NCI-H1105 treated with DMSO at 0.1 percent for 48 hours (cell line): ENCODE measurements at regions not wholly inside any gene's neighbourhood (a gene's known extent, or its start where the extent isn't known, plus 50 kb on each side); places are given as distances from the start of the nearest gene placed in this dataset.
"Not testable (repeated sequence)": the region's sequence is repeated elsewhere in the genome, so short reads cannot be mapped to it uniquely, and the experiment has no call there.

Experiments used
- DNase-seq: peaks from one replicate; lab custom pipeline; 2025; lab: John Stamatoyannopoulos, UW

DNA sequence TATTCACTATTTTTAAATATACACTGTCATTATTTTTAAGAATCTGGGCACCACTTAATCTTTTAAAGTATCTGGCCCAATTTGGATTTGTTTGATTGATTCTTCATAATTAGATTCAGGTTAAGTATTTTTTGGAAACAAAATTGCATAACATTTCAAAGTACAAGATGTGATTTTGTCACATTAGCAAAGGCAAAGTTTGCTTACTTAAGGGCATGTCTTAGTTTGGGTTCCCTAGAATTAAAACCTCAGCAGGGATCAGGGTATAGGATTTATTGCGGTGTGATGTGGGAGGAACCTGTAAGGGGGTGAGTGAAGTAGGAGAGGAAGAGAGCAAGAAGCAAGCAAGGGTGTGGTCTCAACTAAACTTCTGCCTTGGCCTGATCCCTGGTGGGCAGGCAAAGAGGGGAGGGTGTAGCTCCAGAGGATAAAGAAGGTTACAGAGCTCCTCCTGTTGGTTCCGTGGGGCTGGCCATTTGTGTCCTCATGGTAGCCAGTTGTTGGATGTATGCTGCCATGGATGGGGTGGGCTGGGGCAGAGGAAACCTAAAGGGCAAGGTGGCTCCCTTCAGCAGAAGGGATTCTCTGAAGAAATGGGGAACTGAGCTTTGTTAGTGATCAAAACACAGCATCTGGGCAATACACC lies 668.7 kb upstream of the SLC35B3 start:
- no peak for DNase-seq

DNA sequence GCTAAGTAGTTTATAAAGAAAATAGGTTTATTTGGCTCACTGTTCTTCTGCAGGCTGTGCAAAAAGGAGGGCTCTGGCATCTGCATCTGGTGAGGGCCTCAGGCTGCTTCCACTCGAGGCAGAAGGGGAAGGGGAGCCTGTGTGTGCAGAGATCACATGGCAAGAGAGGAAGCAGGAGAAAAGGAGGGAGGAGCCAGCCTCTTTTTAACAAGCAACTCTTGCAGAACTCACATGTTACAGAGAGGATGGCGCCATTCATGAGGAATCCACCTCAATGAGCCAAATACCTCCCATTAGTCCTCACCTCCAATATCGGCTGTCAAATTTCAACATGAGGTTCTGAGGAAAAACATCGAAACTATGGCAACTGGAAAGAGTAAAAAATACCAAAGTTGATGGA lies 666.6 kb upstream of the SLC35B3 start:
- DNase-seq: no peak

GRCh38 chr6:9100869-9101580 lies 665.7 kb upstream of the SLC35B3 start:
- DNase-seq: no peak

GRCh38 chr6:9095729-9096128 lies 660.4 kb upstream of the SLC35B3 start:
- no peak for DNase-seq

- no peak for DNase-seq
Measured at GRCh38 chr6:9095137-9095536, 659.8 kb upstream of the SLC35B3 start.

DNA sequence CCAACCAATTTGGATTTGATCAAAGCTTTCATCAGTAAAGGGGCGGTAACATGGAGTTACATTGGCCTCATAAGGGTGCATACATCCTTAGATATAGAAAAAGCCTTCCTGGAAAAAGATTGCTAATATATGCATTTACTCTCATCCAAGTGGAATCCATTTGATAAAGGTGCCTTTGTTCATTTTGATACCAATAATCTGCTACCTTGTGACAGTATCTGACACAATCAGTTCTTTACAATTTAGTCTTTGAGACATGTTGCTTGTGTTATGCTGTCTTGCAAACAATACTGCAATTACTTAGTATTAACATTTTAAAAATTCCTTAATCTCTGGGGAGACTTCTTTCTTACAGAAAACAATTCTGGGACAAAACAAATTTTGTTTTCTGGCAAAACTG lies 654.4 kb upstream of the SLC35B3 start:
- no peak for DNase-seq

DNA sequence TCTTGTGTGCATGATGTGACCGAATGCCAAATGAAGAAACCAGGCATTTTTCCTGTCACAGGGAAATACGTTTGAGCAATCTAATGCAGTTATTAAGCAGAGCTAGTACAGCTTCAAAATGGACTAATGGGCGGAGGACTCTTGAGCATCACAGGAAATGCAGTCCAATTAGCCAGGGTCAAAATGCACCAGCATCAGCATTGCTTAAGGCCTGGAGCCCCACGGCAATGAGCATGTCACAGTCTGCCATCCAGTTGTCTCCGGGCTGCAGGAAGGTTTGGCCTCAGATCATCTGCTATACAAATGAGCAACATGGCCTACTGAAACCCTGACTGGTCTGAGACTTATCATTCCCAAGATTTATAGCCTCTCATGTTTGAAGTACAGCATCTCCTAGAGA lies 652.1 kb upstream of the SLC35B3 start:
- DNase-seq: peak; percentile 85

DNA sequence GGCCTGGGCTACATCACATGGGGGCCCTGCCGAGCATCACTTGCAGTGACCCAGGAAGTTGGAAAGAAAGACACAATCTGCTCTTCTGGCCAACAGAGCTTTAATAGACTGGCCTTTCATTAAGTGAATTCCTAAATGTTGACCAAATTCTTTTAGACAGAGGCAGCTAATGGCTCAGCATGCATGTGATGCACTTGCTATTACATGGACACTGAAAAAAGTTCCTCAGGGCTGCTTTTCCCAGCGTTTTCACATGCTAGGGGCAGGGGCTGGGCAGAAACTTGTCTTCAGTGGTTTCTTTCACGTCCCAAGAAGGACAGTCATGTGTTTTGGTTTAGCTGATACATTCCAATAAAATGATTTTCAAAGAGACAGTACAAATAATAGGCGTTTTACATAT lies 651.0 kb upstream of the SLC35B3 start:
- DNase-seq: no peak

DNA sequence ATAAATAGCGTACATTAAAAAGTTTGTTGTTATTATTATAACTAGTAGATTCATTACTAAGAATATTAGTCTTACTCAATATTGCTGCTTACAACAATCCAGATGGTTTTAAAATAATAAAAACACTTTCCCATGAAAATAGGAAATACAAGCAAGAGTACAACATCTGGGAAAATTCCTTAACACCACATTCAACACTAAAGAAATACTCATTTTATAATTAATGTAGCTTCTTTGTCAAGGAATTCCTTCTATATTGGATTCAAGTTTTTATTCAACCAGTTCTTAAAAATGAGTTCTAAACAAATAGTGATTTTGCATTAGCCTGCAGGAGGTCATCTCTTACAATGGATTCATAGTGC lies 650.3 kb upstream of the SLC35B3 start:
- no peak for DNase-seq

- peak; percentile 3 for DNase-seq
Measured at GRCh38 chr6:9085054-9085708, 649.8 kb upstream of the SLC35B3 start.

DNA sequence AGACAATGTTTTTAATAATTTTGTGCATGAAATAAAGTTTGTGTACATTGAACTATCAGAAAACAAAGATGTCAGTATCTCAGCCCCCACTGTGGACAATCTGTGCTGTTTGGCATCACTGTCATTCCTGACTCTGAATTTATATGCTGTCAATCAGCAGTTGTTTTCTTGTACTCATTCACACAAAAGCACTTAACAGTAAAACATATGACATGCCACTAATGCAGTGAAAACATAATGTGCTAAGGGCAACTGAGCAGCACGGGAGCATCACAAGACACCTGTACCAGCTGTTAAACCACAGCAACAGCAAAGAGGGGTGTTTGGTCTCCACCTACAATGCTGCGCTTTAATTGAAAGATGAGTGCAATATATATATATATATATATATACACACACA lies 647.8 kb upstream of the SLC35B3 start:
- no peak for DNase-seq

GRCh38 chr6:9066726-9067125 lies 631.4 kb upstream of the SLC35B3 start:
- DNase-seq: no peak

DNA sequence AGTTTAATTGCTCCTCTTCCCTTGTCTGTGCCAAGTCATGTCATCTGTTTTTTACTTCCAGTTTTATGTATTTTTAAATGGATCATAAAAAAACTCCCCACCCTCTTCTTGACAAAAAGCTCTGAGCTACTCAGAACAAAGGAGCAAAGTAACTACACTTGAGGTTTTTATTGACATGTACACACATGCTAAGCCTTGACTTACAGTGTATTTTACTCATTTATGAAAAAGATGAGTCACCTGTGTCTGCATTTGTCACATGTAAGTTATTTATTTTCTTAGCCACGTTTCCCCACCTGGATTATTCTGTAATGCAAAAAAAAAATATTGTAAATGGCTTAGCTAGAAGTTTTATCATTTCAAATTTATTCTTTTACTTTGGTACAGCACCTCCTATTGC lies 628.8 kb upstream of the SLC35B3 start:
- peak; percentile 86 for DNase-seq

GRCh38 chr6:9062596-9062995 lies 627.3 kb upstream of the SLC35B3 start:
- DNase-seq: peak; percentile 64

DNA sequence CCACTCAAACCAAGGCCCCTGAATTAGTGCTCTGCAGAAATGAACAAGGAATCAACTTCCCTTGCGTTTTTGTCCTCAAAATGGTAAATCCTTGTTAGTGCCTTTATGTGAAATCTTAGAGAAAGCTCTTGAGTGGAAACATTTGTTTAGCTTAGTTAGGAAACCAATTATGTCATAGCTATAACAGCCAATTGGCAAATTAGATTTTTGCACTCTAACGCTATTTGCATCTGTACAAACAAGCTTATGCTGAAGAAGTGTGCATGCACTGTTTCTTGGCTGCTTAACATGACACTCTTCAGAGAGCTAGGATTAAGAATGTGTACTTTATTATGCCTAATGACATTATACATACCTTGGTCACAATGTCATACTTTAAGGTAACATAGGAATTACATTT lies 622.6 kb upstream of the SLC35B3 start:
- DNase-seq: no peak

DNA sequence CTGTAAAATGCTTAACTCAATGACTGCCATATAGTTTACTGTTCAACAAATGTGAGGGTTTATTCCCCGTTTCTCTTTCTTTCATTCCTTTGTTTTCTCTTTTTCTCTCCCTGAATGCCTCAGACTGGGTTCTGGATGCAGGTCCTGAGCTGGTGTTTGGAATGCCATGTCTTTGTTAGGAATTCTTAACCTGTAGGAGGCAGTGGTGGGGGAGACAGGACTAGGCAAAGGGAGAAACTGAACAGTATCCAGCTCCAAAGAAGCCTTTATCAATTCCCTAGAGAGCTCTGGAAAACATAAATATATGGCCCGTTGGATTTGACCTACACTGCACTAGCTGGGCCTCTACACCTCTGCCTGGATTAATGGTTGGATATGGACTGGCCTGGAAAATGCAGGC lies 621.2 kb upstream of the SLC35B3 start:
- no peak for DNase-seq

- peak; percentile 23 for DNase-seq
Measured at GRCh38 chr6:9044426-9044825, 609.1 kb upstream of the SLC35B3 start.

DNA sequence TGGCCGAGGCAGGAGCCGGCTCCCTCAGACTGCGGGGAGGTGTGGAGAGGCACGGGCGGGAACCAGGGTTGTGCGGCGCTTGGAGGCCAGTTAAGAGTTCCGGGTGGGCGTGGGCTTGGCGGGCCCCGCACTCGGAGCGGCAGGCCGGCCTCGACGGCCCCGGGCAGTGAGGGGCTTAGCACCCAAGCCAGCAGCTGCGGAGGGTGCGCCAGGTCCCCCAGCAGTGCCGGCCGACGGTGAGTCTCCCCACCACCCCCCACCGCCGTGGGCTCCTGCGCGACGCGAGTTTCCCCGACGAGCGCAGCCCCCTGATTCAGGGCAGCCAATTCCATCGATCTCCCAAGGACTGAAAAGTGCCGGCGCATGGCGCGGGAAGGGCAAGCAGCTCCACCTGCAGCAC lies 605.4 kb upstream of the SLC35B3 start:
- DNase-seq: no peak

DNA sequence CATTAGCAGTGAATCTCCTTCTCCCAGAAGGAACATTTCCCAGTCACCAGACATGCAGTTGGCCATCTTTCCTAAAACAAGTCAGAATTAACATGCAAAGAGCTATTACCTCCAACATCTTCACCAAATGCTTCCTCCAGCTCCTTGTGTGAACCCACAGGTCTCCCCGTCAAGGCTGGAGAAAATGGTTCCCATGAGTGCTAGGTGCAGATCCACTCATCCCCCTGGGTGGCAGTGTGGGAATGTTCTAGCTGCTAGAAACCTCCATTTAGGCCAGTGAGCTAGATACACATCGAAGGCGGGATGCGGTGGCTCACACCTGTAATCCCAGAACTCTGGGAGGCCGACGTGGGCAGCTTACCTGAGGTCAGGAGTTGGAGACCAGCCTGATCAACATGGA lies 603.9 kb upstream of the SLC35B3 start:
- no peak for DNase-seq

DNA sequence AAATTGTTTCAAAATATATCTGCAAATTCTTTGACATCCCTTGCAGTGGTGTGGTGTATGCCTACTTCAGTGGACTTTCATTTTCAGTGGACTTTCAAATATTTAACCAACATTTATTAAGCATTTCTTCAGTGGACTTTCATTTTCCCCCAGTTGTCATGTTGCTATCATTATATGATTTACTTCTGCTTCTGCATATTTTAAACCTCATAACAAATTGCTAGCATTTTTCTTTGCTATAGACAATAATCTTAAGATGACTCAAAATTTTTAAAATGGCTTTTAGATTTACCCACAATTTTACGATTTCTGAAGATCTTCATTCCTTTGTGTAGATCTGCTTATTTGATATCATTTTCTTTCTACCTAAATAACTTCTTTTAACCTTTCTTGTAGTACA lies 592.7 kb upstream of the SLC35B3 start:
- DNase-seq: no peak

DNA sequence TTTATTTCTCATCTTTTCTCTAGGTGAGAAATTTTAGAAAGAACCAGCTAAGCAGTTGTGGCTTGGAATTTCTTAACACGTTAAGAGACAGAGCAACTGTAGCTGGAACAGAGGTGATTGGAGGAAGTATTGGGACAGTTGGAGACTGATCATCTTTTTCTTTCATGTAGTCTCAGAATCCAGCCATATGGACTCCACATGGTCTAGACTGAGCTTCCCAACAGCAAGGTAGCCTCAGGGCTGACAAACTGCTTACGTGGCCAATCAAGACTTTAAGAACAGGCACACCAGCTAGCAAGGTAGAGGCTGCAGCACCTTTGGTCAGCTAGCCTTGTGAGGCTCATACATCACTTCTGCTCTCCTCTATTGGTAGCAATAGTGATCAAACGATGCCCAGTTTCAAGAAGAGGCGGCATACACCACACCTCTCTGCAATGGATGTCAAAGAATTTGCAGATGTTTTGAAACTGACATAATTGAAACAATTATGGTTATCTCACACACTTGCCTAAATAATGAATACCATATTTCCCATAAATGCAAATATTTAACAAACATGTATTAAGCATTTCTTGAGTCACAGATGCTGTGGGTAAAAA lies 590.5 kb upstream of the SLC35B3 start:
- DNase-seq: no peak

- no peak for DNase-seq
Measured at GRCh38 chr6:9025228-9025627, 589.9 kb upstream of the SLC35B3 start.

- DNase-seq: not testable (repeated sequence)
Measured at GRCh38 chr6:9024246-9024645, 588.9 kb upstream of the SLC35B3 start.
